ENCODE measurements at regions not wholly inside any gene's neighbourhood (a gene's known extent, or its start where the extent isn't known, plus 50 kb on each side); places are given as distances from the start of the nearest gene placed in this dataset.

DNA sequence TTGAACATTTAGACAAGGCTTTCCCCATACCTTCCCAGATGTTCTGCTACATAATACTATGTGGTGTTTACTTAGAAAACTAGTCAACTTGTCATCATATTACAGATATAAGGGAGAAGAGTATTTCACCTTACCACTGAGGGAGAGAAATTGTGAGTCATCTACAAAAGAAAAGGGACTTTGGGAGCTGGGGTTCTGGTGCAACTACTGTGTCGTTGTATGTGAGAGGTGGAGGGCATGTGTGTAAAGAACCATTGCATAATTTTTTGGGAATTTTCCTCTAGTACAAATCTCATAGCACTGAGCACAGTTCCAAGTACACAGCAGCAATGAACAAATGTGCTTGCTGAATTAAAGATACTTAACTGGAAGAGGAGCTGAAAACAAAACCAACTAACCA lies 665.6 kb downstream of the DHX35 start:
- no peaks in the 10 kb centered on the region for H3K9me3 ChIP-seq
- TF ChIP-seq, protein P1, sequence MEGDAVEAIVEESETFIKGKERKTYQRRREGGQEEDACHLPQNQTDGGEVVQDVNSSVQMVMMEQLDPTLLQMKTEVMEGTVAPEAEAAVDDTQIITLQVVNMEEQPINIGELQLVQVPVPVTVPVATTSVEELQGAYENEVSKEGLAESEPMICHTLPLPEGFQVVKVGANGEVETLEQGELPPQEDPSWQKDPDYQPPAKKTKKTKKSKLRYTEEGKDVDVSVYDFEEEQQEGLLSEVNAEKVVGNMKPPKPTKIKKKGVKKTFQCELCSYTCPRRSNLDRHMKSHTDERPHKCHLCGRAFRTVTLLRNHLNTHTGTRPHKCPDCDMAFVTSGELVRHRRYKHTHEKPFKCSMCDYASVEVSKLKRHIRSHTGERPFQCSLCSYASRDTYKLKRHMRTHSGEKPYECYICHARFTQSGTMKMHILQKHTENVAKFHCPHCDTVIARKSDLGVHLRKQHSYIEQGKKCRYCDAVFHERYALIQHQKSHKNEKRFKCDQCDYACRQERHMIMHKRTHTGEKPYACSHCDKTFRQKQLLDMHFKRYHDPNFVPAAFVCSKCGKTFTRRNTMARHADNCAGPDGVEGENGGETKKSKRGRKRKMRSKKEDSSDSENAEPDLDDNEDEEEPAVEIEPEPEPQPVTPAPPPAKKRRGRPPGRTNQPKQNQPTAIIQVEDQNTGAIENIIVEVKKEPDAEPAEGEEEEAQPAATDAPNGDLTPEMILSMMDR (IDR thresholded peaks at IDR 0.05): no peak
- H3K27ac ChIP-seq: no peak overlapping the region
- intact Hi-C loops (cut with DNase I): no loop called here
- no peaks in the 10 kb centered on the region for H3K36me3 ChIP-seq
- peaks cover 0 to 13% (median 0%) of the 10 kb centered on the region in 7 donors for H3K27me3 ChIP-seq
- DNase-seq (no peak), ATAC-seq (peak in 1 of 8 donors; percentile 44)
- no peak overlapping the region for H3K4me3 ChIP-seq
- 82 to 85% methylated on average over 1 of the region's 1 CpG for WGBS, 2 donors
- H3K4me1 ChIP-seq: no peaks in the 10 kb centered on the region

DNA sequence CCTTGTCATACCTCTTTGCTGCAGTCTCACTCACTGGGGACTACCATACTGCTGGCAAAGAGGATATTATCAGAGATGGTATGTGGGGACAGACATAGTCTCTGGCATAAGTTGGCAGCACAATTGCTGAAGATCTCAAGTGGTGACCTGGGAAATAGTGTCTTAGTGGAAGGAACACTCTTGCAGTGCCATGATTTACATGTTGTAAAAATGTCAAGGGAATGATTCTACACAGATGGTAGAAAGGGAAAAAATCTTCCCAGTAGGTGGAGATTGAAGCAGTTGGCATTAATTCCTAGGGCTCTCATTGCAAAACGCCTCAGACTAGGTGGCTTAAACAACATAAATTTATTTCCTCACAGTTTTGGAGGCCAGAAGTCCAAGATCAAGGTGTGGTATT lies 662.2 kb downstream of the DHX35 start:
- no peaks in the 10 kb centered on the region for H3K27me3 ChIP-seq
- no peaks in the 10 kb centered on the region for H3K36me3 ChIP-seq
- ATAC-seq (no peak), DNase-seq (no peak)
- TF ChIP-seq, protein P1 (IDR thresholded peaks at IDR 0.05): no peak
- intact Hi-C loops (cut with DNase I): no loop called here
- no peaks in the 10 kb centered on the region for H3K4me1 ChIP-seq
- WGBS, 2 donors: 74 to 81% methylated on average over 1 of the region's 1 CpG
- H3K4me3 ChIP-seq: no peak overlapping the region
- H3K27ac ChIP-seq: no peak overlapping the region
- H3K9me3 ChIP-seq: no peaks in the 10 kb centered on the region

GRCh38 chr20:39623584-39624234 lies 661.6 kb downstream of the DHX35 start:
- H3K4me3 ChIP-seq: no peak overlapping the region
- no peak for DNase-seq
- no peaks in the 10 kb centered on the region for H3K36me3 ChIP-seq
- H3K27ac ChIP-seq: no peak overlapping the region
- TF ChIP-seq, protein P1 (IDR thresholded peaks at IDR 0.05): no peak
- intact Hi-C loops (cut with DNase I): no loop called here
- H3K4me1 ChIP-seq: no peaks in the 10 kb centered on the region
- 49 to 52% methylated on average over 2 of the region's 2 CpGs for WGBS, 2 donors
- H3K9me3 ChIP-seq: no peaks in the 10 kb centered on the region
- H3K27me3 ChIP-seq: no peaks in the 10 kb centered on the region
- ATAC-seq: peak in 2 of 8 donors; percentile 37 to 53

GRCh38 chr20:39619271-39619785 lies 657.2 kb downstream of the DHX35 start:
- ATAC-seq: no peak
- H3K36me3 ChIP-seq: no peaks in the 10 kb centered on the region
- H3K4me1 ChIP-seq: no peaks in the 10 kb centered on the region
- no peak overlapping the region for H3K4me3 ChIP-seq
- DNase-seq: no peak
- 77 to 78% methylated on average over 1 of the region's 1 CpG for WGBS, 2 donors
- H3K9me3 ChIP-seq: peaks cover 0 to 7% (median 0%) of the 10 kb centered on the region in 11 donors
- intact Hi-C loops (cut with DNase I): no loop called here
- TF ChIP-seq, protein P1 (IDR thresholded peaks at IDR 0.05): no peak
- peaks cover 0 to 4% (median 0%) of the 10 kb centered on the region in 7 donors for H3K27me3 ChIP-seq
- no peak overlapping the region for H3K27ac ChIP-seq
